HS-27A (cell line): ENCODE measurements at regions not wholly inside any gene's neighbourhood (a gene's known extent, or its start where the extent isn't known, plus 50 kb on each side); places are given as distances from the start of the nearest gene placed in this dataset.

ENCODE experiments used
- DNase-seq: peaks from one replicate; pipeline ENCODE4 v3.0.0-alpha.2; 2012; ENCODE audit warnings: low read depth, missing footprints

DNA sequence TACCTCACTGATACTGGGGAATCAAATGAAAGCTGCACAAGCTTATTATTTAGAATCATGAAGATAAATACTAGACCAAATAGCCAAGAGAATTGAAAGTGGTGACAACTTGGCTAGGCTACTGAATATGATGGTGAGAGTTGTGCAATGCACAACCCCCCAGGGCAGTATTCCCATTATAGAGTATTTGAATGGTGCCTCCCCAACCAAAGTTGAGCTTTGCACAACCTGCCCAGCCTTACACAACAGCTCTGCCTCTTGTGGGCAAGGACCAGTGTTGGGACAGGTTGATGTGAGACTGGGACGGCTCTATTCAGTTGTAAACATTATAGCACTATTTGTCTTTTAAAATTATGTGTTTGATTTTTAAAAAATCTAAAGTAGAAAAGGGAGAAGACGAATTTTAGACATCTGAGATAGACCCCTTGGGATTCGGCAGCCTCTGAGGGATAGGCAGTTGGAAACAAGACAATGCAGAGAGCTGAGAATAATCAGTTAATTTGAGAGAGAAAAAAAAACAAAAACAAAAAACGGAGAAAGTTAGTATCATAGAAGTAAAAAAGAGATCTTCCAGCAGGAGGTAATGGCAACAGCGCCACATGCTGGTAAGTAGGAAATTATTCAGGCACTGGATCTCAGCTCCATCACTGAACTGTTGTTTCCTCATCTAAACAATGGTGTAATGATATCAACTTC, 91.0 kb upstream of the KCNA3 start:
- no peak for DNase-seq

DNA sequence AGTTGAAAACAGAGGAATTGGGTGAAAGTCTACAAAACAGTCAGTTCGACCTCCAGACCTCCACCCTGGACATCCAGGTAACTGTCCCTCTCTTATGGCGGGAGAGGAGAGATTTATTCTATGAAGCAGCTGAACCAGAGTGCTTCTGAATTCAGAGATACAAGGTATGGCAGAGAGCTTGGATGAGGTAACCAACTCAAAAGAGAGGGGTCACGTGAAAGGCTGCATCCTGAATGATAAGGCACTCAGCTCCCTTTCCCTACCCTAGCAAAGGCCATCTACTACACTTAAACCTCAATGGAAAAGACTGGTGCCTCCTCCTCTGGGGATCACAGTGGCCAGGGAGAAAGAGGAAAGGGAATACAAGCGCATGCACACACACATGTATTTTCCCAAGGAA, 88.4 kb upstream of the KCNA3 start:
- no peak for DNase-seq

DNA sequence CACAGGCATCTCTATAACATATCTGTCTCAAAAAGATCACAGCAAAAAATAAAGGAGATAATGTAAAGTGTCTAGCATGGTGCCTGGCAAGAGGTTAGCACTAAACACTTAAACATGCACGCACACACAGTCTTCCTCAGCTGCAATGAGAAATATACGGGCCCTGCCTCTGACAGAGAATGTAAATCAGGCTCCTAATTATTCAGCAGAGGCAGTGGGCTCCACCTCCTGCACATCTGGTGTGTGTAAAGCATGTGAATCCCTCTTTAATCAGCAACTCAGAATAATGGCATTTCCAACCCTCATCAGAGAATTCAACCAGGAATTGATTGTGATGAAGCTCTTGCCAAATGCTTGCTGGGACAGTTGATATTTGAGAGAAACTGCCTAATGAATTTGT, 85.6 kb upstream of the KCNA3 start:
- DNase-seq = no peak

DNA sequence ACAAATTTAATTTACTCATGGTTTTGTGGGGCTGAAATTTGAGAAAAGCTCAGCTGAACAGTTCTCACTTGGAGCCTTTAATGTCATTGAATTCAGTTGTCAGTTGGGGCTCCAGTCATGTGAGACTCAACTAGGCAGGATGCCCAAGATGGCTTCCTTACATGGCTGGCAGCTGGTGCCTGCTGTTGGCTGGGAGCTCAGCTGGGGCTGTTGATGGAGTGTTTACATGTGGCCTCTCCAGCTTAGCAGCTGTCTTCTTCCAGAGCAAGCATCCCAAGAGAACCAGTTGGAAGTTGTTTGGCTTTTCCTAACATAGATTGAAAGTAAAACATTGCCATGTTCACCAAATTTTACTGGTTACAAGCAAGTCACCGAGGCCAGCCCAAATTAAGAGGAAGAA, 81.8 kb upstream of the KCNA3 start:
- DNase-seq = no peak

DNA sequence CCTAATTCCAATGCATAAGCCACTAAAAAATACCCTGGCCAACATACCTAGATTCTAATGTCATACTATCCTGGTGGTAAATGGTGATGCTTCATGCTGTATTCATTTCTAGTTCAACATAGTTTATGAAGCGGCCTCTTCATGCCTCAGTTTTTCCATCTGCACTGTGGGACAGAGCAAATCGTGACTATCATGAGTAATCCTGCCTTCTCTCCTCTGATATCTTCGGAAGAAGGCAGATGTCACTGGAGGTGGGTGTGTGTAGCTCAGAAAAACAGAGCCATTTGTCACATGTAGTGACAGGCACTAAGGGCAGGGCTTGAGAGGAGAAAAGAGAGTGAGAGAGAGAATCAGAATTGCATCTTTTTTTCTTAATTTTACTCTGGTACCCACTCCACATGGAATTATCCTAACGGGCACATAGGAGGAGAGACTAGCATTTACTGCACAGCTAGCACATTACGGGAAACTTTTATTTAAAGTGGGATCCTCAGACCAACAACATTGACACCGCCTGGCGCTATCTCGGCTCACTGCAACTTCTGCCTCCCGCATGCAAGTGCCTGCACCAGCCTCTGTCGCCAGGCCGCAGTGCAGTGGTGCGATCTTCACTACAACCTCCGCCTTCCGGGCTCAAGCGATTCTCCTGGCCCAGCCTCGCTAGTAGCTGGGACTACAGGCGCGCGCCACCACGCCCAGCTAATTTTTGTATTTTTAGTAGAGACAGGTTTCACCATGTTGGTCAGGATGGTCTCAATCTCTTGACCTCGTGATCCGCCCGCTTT, 78.4 kb upstream of the KCNA3 start:
- DNase-seq = no peak

DNA sequence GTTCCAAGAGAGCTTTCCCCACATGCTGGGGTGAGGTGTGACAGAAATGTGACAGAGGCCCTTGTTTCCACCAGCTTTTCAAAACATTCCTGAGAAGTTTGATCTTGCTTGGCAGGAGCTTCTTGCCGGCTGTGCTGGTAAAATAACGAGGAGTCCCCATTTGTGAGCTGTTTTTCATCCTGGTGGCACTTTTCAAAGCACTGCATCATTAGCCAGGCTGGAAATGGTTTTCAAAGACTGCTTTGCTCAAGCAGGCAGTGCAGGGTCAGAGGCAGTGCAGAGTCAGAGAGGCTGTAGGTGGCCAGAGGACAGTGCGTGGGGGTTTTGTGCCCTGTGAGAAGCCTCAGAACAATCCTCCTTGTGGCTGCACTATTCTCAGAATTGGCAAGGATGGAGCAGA, 75.8 kb upstream of the KCNA3 start:
- DNase-seq = no peak

DNA sequence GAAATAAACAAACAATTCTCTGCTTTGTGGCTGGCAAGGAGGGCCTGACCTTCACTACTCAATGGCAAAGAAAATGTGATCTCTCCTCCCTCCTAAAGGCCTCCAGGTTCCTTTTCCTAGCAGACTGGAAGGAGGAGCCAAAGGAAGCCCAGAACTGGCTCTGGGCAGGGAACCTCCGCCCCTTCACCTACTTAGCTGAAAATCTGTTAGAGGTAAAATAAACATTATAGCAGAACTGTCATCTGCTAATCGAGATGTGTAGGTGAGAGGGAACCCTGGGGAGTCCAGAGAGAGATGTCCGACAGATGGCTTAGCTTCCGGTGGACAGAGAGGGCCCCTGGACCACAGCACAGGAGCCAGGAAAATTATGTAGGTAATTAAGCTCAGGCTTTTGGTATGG, 75.2 kb upstream of the KCNA3 start:
- DNase-seq = no peak

DNA sequence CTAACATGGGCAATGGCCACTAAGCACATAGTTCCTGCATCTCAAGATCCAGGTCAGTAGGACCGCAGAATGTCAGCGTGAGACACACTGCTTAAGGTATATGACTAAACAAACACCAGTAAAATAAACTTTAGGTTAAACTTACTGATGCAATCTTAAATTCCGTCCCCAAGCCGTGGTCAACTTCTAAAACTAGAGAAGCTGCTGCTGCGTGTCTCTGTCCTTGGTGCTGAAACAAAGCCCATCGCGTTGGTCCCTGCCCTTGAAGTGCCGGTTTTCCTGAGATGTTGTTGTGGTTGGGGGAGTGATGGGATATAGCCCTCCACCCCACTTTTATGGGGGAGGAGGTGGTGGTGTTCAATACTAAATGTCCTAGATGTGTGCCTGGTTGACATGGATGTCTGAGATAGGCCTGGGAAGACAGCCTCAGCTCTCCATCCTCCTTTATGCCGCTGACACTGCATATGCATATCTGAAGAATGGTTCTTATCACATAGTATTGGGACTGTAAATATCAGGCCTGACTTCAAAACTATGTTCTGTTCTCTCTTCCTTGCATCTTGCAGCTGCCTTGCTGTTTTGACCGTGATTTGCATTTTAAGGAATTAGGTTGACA, 72.0 kb upstream of the KCNA3 start:
- peak; percentile 8 for DNase-seq

DNA sequence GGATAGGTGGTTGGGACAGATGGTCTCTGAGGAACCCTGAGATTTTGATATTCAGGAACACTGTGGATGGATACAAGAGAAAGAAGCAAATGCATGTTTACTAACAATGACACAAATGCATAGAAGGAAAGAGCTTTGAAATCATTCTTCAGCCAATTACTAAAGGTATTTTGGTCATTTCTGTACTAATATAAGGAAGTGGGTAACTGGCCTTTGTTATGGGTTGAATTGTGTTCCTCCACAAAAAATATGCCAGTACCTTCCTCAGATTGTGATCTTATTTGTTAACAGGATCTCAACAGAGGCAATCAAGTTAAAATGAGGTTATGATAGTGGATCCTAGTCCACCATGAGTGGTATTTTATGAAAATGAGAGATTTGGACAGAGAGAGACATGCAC, 68.7 kb upstream of the KCNA3 start:
- no peak for DNase-seq

DNA sequence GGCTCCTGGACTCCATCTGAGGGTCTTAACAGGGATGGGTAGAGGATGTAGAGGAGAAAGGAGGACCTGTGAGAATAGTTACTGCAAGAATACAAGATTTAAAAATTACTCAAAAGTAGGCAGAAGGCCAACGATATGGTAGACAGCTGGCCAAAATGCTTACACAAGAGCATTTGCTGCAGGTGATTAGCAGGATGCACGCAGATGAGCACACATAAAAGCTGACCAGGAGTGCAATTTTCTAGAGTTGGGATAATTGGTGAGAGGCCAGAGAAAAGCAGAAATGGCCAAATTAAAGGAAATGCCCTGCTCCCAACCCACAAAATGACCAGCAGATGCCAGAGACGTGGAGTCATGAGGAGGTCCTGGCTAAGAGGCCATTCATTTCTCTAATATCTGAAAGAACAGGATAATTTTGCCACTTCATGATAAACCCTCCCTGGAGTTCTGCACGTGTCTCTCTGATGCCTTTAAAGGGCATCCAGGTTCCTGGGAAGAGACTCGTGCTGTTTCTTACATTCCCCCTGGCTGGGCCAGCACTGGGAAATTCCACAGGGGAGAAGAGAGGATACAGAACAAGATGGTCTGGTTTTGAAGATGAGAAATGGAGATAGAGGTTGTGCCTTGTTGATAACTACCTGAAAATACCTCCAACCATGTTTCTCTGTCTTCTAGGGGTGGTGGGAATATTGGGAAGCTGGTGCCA, 62.3 kb upstream of the KCNA3 start:
- DNase-seq = no peak

DNA sequence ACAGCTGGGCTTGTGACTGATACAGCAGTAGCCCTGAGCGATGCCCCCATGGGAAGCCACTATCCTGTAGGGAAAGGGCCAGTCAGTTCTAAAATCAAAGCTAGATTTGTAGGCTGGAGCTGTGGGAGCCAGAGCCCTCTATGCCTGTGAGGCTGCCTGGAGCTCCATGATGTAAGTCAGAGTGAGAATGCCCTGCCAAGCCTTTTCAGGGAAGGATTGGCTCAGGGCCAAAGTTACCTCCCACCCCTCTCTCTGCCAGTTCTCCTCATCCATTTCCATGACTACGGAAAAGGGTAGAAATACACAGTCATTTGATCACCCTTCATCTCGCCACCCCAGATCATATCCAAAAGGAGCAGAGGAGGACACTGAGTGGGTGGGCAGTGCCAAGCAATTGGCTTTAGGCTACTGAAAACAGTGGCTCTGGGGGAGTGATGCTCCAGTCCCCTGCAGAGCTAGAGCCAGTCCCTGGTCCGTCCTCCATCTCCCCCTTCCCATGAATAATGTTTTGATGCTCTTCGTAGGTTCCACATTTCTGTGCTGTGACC, 59.5 kb upstream of the KCNA3 start:
- no peak for DNase-seq

DNA sequence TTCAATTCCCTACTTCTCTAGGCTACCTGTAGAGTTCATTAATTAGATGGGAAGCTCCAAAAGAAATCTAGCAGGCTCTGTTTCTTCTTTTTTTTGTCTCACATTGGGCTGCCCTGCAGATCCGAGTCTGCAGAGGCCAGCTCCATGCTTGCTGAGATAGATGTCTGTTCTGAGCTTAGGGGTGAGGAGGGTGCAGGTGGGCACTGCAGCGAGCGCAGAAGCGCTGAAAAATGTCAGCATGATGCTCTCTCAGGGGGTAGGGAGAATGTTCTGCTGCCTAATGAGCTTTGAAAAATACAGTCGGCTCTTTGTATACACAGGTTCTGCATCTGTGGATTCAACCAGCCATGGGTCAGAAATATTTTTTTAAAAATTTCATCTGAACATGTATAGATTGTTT, 56.8 kb upstream of the KCNA3 start:
- no peak for DNase-seq

DNA sequence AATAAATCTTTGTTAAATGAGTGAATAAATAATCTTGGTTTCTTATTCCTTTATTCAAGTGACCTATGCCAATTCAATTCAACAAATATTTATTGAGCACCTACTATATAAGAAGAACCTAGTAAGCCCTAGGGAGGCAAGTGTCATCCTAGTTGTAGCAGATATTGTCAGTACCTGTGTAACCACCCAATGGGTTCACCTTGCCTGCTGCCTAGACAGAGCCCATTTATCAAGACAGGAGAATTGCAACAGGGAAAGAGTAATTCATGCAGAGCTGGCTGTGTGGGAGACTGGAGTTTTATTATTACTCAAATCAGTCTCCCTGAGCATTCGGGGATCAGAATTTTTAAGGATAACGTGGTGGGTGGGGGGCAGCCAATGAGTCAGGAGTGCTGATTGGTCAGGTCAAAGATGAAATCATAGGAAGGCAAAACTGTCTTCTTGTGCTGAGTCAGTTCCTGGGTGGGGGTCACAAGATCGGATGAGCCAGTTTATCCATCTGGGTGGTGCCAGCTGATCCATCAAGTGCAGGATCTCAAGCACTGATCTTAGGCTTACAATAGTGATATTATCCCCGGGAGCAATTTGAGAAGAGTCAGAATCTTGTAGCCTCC, 53.8 kb upstream of the KCNA3 start:
- DNase-seq = no peak

DNA sequence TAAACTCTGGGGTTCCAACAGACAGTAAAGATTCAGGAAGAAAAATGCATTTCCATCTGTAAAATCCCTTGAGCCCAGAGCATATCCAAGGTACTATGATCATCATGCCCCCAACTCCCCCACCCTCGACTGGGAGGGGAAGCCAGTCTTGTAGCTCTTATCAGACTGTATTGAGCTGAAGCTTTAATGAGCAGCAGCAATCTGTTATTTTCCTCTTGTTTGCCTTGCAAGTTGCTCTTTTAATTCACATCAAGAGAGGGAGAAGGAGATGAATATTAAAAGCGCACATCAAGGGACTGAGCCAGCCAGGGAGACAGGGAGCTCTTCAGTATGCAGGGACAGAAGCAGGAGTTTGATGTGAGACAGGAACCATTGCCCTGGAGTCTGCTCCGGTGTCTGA, 52.5 kb upstream of the KCNA3 start:
- DNase-seq = no peak

DNA sequence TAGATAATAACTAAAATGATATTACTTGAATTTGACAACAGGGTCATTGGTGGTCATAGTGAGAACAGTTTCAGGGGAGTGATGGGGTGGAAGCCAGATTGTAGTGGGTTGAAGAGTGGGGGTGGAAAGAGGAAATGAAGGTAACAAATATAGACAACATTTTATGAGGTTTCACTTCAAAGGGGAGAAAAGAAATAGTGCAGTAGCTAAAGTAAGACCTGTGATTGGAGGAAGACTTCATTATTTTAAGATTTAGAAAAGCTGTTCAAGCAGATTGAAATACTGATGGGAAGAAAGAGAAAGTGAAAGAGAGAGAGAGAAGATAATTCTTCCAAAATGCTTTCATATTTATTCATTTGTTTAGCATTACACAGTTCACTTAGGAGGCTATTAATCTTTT, 52.0 kb upstream of the KCNA3 start:
- no peak for DNase-seq
